ENCODE measurements at regions not wholly inside any gene's neighbourhood (a gene's known extent, or its start where the extent isn't known, plus 50 kb on each side); places are given as distances from the start of the nearest gene placed in this dataset.
"Not testable (repeated sequence)": the region's sequence is repeated elsewhere in the genome, so short reads cannot be mapped to it uniquely, and the experiment has no call there.

DNA sequence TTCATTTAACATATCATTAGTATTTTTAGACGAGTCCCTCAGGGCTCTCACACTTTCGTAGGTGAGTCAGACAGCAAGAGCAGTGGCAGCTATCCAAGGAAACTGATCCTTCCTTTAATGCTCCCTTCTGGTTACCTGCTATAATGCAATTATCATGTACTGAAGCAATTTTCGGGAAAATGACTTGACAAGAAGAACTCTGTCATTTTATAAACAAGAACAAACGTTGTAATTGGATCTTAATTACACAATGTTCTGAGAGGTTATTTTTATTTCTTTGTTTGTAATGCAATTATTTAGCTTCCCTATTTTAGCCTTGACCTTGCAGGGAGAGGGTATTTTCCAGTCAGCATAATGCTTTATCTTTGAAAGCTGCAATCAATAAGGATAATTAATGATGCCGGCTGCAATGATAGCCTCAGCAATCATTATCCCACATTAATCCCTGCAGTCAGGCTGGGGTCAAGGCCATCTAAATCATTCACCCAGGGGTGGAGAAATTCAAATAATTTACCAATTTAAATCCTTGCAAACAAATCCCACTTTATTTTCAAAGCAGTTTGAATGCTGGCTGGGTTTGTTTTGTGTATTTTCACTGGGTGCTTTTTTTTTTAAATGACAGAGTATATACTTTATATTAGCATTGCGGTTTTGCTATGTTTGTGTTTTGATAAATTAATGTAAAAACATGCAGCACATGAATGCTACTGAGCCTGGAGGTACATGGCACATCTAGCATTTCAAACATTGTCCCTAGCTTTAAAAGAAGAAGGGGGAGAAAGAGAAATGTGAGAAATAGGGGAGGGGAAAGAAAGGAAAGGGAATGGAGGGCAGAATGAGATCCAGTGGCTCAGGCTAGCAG is 249.9 kb downstream of the SHOX2 start:
- no peak for DNase-seq

- not testable (repeated sequence) for DNase-seq
Measured at GRCh38 chr3:157845839-157846238, 260.4 kb downstream of the SHOX2 start.

- DNase-seq, result no peak
Measured at GRCh38 chr3:157844800-157845565, 261.2 kb downstream of the SHOX2 start.

GRCh38 chr3:157844216-157844615 is 262.0 kb downstream of the SHOX2 start:
- no peak for DNase-seq

DNA sequence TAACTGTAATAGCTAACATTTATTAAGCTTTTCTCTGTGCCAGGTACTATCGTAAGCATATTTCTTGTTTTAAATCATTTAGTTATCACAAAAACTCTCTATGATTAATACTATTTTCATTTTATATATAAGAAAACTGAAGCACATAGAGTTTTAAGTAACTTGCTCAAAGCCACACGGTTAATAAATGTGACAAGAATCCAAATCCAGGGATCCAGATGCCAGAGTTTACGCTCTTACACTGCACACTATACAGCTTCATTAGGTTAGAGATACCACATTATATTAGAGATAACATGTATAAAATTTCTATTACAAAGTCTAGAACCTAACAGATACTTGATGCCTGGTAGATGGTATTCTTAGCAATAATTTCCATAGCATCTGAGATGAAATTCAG is 265.2 kb downstream of the SHOX2 start:
- DNase-seq, result no peak

- DNase-seq, result no peak
Measured at GRCh38 chr3:157840564-157840963, 265.7 kb downstream of the SHOX2 start.

DNA sequence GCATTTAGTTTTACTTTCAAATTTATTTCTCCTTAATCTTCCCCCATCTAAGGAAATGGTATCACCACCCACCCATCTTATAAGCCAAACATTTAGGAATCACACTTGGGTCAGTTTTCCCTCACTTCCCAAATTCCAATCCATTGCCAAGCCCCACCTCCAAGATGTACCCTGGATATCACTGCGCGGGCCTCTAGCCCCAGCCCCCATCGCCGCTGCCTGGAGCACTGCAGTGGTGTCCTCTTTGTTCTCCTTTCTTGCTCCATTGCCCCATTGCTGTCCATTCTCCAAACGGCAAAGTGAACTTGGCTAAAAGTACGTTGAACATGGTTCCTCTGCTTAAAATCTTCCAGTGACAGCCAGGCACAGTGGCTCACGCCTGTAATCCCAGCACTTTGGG is 267.8 kb downstream of the SHOX2 start:
- DNase-seq, result no peak

DNA sequence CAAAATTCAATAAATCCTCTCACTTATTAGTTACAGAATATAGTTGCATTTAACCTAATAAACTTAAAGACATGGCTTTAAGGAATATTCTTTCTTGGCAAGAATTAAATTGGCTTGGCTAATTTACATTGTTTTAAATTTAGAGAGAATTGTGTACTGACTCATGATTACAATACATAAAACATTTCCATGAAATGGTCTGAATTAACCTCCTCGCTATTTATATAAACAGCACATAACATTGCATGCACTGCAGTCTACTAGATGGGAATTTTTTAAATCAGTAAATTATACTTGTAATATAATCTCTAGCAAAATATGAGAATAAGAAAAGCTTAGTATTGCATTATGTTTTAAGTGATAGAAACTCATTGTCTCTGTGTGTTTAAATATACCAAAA is 268.9 kb downstream of the SHOX2 start:
- no peak for DNase-seq

DNA sequence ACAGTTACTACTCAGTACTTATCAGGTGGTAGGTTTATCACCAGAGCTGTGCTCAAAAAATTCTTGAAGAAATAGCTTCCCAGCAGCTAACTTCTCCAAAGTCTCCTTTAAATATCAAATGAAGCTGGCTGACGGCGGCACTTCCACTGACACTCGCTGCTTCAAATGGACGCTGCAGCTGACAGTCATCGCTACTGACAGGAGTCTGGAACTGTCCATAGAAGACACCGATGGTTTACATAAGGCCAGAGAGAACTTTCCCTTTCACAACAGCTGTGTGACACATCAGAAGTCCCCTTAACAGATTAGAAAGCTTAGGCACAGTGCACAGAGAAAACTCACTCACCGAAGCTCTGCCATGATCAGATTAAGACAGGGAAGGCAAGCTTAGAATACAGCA is 270.2 kb downstream of the SHOX2 start:
- no peak for DNase-seq

- no peak for DNase-seq
Measured at GRCh38 chr3:157832588-157832987, 273.6 kb downstream of the SHOX2 start.

DNA sequence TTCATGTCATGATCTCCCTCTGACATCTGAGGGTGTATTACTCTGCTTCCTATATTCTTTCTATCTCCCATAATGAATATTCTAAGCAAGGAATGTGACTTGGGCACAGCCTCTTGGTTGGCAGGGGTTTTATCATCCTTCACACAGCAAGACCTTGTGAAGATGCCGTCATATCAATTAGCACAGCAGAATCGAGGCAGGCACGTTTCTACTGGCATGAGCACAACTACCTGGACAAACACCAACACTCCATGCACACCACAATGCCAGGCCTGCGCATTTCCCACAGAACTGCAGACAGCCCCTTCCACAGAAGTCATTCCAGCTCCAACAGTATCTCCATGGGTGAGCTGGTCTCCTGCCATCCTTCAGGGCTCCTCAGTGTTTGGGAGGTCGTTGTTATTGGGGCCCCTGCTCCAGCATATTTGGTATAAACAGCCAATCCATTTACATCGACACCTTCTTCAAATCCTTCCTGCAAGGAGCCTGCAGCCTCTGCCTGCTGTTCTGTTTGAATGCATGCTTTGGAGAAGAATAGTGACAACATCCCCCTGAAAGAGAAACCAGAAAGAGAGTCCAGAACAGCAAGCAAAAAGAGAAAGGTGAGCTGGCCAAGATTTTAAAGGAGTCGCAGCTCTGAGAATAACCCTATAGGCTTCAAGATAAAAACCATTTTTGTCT is 275.5 kb downstream of the SHOX2 start:
- DNase-seq, result no peak

- DNase-seq, result no peak
Measured at GRCh38 chr3:157829786-157830185, 276.4 kb downstream of the SHOX2 start.

- no peak for DNase-seq
Measured at GRCh38 chr3:157824281-157824680, 281.9 kb downstream of the SHOX2 start.

DNA sequence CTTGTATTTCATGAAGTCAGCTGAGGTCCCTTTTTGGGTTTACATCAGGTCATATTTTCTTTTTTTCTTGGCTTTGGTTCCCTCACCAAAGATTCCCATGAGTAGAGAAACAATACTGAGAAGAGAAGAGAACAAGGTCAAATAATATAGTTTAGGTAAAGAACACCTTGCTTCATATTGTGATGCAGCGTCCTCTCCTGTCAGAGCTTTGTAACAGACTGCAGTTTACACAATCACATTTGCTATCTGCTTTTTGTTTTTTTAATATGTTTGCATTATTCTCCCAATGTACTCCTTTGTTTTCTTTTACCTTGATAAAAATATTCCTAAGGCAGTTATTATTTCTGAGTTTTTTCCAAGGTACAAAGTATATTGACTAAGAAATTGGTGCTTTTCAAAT is 283.2 kb downstream of the SHOX2 start:
- no peak for DNase-seq

- no peak for DNase-seq
Measured at GRCh38 chr3:157820157-157820517, 286.1 kb downstream of the SHOX2 start.

DNA sequence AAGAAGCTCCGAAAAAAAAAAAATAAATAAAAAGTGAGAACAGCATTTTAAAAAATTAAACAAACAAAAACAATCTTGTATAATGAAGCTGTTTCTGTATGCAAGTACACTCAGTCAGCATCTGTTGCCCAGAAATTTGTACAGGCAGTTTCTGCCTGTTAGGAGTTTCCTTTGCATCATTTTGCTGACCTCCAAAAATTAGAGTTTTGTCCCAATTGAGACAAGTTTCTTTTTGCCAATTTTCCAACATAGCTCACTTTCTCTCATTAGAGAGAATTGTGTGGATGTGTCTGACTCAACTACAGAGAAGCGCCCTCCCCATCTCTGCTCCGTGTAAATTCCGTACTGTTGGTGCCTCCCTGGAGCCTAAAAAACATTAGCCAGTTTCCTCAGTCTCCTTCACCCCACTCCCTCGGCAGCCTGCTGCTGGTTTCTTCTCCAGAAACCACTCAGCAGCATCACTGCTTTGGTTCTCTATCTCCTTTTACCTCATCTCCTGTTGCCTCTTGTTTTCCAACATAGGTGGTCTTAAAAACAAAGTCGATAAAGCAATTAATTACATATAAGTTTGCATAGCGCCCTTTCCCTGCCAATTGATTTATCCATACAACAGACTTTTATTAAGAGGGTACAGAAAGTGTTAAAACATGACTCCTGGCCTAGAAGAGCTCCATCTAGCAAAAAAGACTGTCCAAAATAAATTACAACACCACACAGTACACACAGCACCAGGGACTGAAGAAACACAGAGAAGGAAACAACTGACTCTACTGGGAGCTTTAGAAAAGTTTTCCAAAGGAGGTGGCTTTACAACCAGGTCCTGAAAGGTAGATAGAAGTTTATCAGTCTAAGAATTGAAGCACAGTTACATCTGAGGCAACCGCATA is 286.7 kb downstream of the SHOX2 start:
- DNase-seq, result no peak

- no peak for DNase-seq
Measured at GRCh38 chr3:157816896-157817295, 289.3 kb downstream of the SHOX2 start.

DNA sequence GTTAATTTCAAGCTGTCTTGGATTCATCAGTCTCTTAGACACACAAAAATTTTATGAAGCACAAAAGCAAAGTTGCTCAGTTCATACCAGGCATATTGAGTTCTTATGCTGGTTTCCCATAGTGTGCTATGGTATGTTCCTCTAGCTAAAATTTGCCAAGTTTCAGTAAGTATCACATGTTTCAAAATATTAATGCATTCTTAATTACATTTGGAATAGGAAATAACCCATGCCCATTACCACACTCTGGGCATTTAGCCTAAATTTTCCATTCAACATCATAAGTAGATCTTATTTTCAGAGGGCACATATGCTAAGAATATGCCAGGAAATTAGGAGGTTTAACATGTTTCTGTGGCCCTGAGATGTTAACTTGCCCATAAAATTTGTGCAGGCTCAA is 289.9 kb downstream of the SHOX2 start:
- no peak for DNase-seq

DNA sequence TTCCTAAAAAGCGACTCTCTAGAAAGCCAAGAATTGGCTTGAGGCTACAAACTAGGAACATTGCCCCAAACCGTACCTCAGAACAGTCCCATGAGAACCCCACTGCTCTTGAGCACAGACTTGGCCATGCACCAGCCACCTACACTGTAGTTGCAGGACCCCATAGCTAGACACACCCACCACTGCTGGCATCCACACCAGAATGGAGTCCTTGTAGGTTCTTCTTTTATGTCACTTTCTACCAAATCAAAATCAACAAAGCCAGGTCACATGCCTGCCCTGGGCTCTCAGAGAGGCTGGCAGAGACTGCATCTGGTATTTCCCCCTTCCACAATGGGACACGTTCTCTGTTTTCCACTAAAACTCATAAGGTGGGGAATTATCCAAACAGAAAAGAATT is 290.5 kb downstream of the SHOX2 start:
- DNase-seq, result no peak

GRCh38 chr3:157810924-157811718 is 295.1 kb downstream of the SHOX2 start:
- no peak for DNase-seq

DNA sequence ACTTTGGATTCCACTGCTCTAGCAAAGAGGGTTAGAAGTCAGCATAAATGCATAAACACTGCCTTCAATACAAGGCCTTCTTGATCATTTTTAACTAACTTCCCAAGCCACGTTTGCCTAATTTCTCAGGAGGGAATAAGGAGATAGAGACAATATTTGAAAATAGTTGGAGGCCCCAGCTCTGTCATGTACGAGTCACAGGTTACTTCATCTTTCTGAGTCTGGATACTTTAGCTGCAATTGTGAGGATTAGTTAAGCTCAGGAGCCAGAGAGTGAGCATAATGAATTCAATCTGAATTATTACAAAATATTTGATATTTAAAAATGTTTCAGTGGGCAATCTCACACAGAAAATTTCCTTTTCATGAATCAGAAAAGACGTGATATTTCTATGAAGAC is 298.9 kb downstream of the SHOX2 start:
- DNase-seq, result no peak

GRCh38 chr3:157805538-157805937 is 300.7 kb downstream of the SHOX2 start:
- DNase-seq, result no peak

Measured in NK-92 treated with Interleukin-12 subunit alpha and Interleukin-12 subunit beta, amount 100 ng/mL, for 24 hours (cell line).